IPS-20b (cell line): ENCODE measurements at regions not wholly inside any gene's neighbourhood (a gene's known extent, or its start where the extent isn't known, plus 50 kb on each side); places are given as distances from the start of the nearest gene placed in this dataset.
A peak's percentile ranks its signal among the peaks of the same experiment; 100 is the strongest.

ENCODE experiments used
- H3K27ac ChIP-seq: one replicate; pipeline ENCODE4 v1.5.1; 2013; ENCODE audit warnings: low read length
- H3K27me3 ChIP-seq: 2 replicates; pipeline ENCODE4 v1.6.1; 2013; ENCODE audit warnings: mild to moderate bottlenecking, low read length, inconsistent platforms; ENCODE audit not compliant: insufficient read depth
- H3K36me3 ChIP-seq: 2 replicates; pipeline ENCODE4 v1.6.1; 2013; ENCODE audit warnings: low read depth, mild to moderate bottlenecking, inconsistent platforms, low read length, moderate library complexity; ENCODE audit not compliant: insufficient read depth
- H3K4me1 ChIP-seq: 2 replicates; pipeline ENCODE4 v1.6.1; 2013; ENCODE audit warnings: mild to moderate bottlenecking, control low read depth, inconsistent platforms, low read length, moderate library complexity; ENCODE audit not compliant: insufficient read depth
- H3K4me3 ChIP-seq: 2 replicates; pipeline ENCODE4 v1.5.1; 2013; ENCODE audit warnings: mild to moderate bottlenecking, low read length, inconsistent platforms
- H3K9ac ChIP-seq: 2 replicates; pipeline ENCODE4 v1.6.1; 2013; ENCODE audit warnings: low read depth, mild to moderate bottlenecking, inconsistent platforms, low read length, moderate library complexity
- H3K9me3 ChIP-seq: 2 replicates; pipeline ENCODE4 v1.6.1; 2013; ENCODE audit warnings: mild to moderate bottlenecking, low read depth, low read length, inconsistent platforms; ENCODE audit not compliant: insufficient read depth

GRCh38 chr1:22224091-22224490, 81.2 kb upstream of the WNT4 start:
- Histone ChIP-seq H3K4me1 (peaks cover 7% of the 10 kb centered on the region), H3K27ac (no peak overlapping the region), H3K9ac (no peak overlapping the region), H3K36me3 (no peaks in the 10 kb centered on the region), H3K4me3 (no peak overlapping the region), H3K27me3 (no peaks in the 10 kb centered on the region), H3K9me3 (no peaks in the 10 kb centered on the region; the same call in 1 of the 2 replicates)

GRCh38 chr1:22224631-22225030, 81.7 kb upstream of the WNT4 start:
- no peaks in the 10 kb centered on the region for H3K36me3 ChIP-seq
- no peak overlapping the region for H3K4me3 ChIP-seq
- H3K27me3 ChIP-seq = no peaks in the 10 kb centered on the region
- no peak overlapping the region for H3K27ac ChIP-seq
- H3K4me1 ChIP-seq = peaks cover 9% of the 10 kb centered on the region
- no peak overlapping the region for H3K9ac ChIP-seq
- H3K9me3 ChIP-seq = no peaks in the 10 kb centered on the region; the same call in 1 of the 2 replicates

DNA sequence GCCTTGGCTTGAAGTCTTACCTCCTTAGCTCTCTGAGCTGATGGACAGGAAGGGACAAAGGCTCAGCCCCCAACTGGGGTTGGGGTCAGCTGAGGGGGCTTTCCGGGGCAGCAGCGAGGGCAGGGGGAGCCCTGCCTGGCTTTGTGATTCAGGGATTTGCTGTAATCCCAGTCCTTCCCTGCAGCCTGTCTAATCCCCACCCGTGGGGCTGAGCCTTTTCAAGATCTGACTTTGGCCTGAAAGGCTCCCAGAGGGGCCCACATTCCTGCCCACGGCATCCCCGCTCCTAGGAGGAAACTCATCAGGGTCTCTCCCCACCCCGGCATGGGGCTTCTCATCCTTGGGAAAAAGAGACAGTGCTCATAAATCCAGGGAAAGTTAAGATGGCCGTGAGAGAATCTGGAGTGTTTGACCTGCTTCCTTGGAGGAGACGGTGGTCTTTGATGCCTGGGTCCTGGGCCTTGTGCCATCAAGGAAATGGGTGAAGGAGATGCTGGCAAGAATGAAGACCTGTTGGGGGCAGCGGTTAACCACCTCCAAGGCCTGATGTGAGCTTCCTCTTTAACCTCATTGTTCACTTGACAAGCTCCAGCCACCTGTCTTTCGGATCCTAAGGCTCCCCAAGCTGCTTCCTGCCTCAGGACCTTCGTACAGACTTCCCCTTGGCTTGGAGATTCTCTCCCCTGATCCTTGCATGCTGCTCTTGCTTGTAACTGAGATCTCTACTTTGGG, 83.1 kb upstream of the WNT4 start:
- Histone ChIP-seq H3K4me1 (peaks cover 9% of the 10 kb centered on the region), H3K9ac (0 out of 2 replicates have a peak overlapping the region, but pooled peaks have one; percentile 14), H3K27ac (no peak overlapping the region), H3K27me3 (no peaks in the 10 kb centered on the region), H3K36me3 (no peaks in the 10 kb centered on the region), H3K9me3 (no peaks in the 10 kb centered on the region; the same call in 1 of the 2 replicates), H3K4me3 (no peak overlapping the region)

GRCh38 chr1:22228074-22228473, 85.2 kb upstream of the WNT4 start:
- Histone ChIP-seq H3K27ac (no peak overlapping the region), H3K9ac (no peak overlapping the region; the same call in 1 of the 2 replicates), H3K36me3 (no peaks in the 10 kb centered on the region), H3K4me3 (no peak overlapping the region), H3K9me3 (no peaks in the 10 kb centered on the region; the same call in 1 of the 2 replicates), H3K27me3 (no peaks in the 10 kb centered on the region), H3K4me1 (peaks cover 9% of the 10 kb centered on the region)

GRCh38 chr1:22228505-22228911, 85.6 kb upstream of the WNT4 start:
- H3K9ac ChIP-seq = no peak overlapping the region; the same call in 1 of the 2 replicates
- H3K9me3 ChIP-seq = no peaks in the 10 kb centered on the region; the same call in 1 of the 2 replicates
- H3K27me3 ChIP-seq = no peaks in the 10 kb centered on the region
- no peak overlapping the region for H3K4me3 ChIP-seq
- H3K27ac ChIP-seq = no peak overlapping the region
- H3K36me3 ChIP-seq = no peaks in the 10 kb centered on the region
- H3K4me1 ChIP-seq = peaks cover 10% of the 10 kb centered on the region

DNA sequence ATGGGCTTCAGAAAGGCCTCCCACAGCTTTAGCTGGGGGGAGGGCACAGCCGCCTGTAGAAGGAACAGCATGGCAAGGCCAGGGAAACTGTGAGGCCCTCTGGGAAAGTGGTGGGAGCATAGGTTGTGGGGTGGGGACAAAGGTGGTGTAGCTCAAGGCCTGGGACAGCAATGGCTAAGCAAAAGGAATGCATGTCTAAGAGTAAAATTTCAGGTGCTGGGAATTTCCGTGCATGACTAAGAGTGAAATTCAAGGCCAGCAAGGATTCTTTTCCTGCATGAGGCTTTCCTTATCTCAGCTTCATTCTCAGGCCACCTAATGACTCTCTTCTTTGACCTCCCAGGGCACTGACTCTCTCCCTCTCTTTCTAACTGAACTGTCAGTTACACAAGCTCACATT, 86.5 kb upstream of the WNT4 start:
- H3K9ac ChIP-seq = no peak overlapping the region
- no peaks in the 10 kb centered on the region; the same call in 1 of the 2 replicates for H3K9me3 ChIP-seq
- no peaks in the 10 kb centered on the region for H3K27me3 ChIP-seq
- no peak overlapping the region for H3K4me3 ChIP-seq
- H3K36me3 ChIP-seq = no peaks in the 10 kb centered on the region
- peaks cover 18% of the 10 kb centered on the region for H3K4me1 ChIP-seq
- no peak overlapping the region for H3K27ac ChIP-seq

GRCh38 chr1:22231068-22231593, 88.2 kb upstream of the WNT4 start:
- Histone ChIP-seq H3K27me3 (no peaks in the 10 kb centered on the region), H3K27ac (no peak overlapping the region), H3K4me3 (no peak overlapping the region), H3K36me3 (no peaks in the 10 kb centered on the region), H3K4me1 (peaks cover 22% of the 10 kb centered on the region), H3K9me3 (no peaks in the 10 kb centered on the region), H3K9ac (no peak overlapping the region)

GRCh38 chr1:22231995-22232690, 89.2 kb upstream of the WNT4 start:
- Histone ChIP-seq H3K9ac (no peak overlapping the region), H3K4me1 (peaks cover 22% of the 10 kb centered on the region), H3K9me3 (no peaks in the 10 kb centered on the region), H3K27ac (no peak overlapping the region), H3K4me3 (no peak overlapping the region), H3K36me3 (no peaks in the 10 kb centered on the region), H3K27me3 (no peaks in the 10 kb centered on the region)

DNA sequence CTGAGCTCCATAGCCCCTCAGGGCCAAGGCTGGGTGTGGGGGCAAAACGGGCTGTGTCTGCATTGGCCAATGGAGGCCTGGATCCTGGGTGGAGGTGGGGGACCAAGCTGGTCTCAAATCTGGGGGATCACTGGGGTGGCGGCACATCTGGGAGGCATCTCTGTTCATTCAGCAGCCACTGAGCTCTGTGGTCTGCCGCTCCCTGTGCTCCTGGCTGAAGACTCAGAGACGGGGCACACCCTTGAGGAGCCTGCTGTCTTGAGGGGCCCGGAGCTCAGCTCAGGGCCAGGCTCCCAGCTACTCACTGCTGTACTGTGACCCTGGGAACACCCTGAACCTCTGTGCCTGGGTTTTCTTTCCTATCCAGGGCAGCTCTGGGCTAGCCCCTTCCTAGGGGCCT, 90.3 kb upstream of the WNT4 start:
- Histone ChIP-seq H3K4me1 (peaks cover 22% of the 10 kb centered on the region), H3K27me3 (no peaks in the 10 kb centered on the region), H3K9me3 (no peaks in the 10 kb centered on the region), H3K36me3 (no peaks in the 10 kb centered on the region), H3K27ac (no peak overlapping the region), H3K4me3 (no peak overlapping the region), H3K9ac (no peak overlapping the region)

DNA sequence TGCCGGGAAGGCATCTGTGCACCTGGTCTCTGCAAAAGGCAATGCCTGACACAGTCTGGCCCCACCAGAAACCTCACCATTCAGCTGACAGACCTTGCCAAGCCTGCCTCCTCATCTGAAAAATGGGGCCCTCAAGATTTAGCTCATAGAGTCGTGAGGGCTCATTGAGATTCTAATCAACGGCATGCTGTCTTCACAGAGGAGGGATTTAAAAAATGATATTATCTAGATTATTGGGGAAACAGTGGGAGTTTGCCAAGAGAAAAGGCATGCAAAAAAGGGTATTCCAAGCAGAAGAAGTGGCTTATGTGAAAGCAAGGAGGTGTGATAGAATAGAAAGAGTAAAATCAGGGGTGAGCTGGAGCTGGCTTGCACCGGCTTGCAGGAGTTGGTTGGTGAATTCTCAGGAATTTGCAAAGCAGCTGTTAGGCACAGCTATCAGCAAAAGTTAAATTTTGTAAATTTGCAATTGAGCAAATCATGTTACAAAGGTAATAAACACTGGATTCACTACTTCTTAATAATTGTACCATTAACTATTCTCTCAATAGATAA, 91.7 kb upstream of the WNT4 start:
- Histone ChIP-seq H3K9ac (no peak overlapping the region), H3K27ac (peak overlapping the region; percentile 8), H3K36me3 (no peaks in the 10 kb centered on the region), H3K4me1 (peaks cover 13% of the 10 kb centered on the region; the same call in 1 of the 2 replicates), H3K9me3 (no peaks in the 10 kb centered on the region), H3K4me3 (no peak overlapping the region), H3K27me3 (no peaks in the 10 kb centered on the region)

DNA sequence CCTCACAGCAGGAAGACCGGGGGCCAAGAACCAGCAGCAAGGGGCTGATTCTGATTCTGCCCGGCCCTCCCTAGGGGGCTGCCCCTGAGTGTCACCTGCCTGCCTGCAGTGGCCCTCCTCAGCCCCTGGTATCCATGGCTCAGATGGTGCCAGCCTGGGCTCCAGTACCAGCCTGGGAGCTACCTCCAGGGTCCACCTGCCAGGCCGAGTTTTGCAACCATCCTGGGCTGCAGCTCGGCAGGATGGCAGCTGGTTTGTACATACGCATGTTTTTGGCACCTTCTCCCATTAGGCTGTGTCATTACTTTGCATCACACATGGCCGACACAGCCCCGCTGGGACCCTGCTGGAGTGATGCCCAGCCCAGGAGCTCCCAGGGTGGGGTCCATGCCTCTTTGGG, 93.3 kb upstream of the WNT4 start:
- Histone ChIP-seq H3K9ac (no peak overlapping the region), H3K27ac (no peak overlapping the region), H3K4me1 (peaks cover 13% of the 10 kb centered on the region; the same call in 1 of the 2 replicates), H3K36me3 (no peaks in the 10 kb centered on the region), H3K27me3 (no peaks in the 10 kb centered on the region), H3K4me3 (no peak overlapping the region), H3K9me3 (no peaks in the 10 kb centered on the region)
